K562 (cell line): ENCODE measurements at regions not wholly inside any gene's neighbourhood (a gene's known extent, or its start where the extent isn't known, plus 50 kb on each side); places are given as distances from the start of the nearest gene placed in this dataset.

Experiments
- BRF1 ChIP-seq: IDR thresholded peaks from 3 replicates; pipeline ENCODE4 v1.6.1; 2011; ENCODE audit warnings: borderline replicate concordance, mild to moderate bottlenecking; ENCODE audit not compliant: insufficient read length; ENCODE audit errors: extremely low read depth
- CTCF ChIP-seq, 3 experiments: IDR thresholded peaks in 2 of 3; conservative IDR thresholded peaks in 1 of 3; 2 replicates each; pipeline ENCODE4 v1.5.1; 2011 to 2012; ENCODE audit warnings: low read length in 3 of 3, mild to moderate bottlenecking in 3 of 3, control low read depth in 2 of 3, improper control_type of control experiment in 1 of 3, inconsistent platforms in 1 of 3, low read depth in 1 of 3, mixed read lengths in 1 of 3, moderate library complexity in 1 of 3; ENCODE audit not compliant: insufficient read depth in 2 of 3
- E2F5 ChIP-seq: sonication (generic); formaldehyde crosslinking; IDR thresholded peaks from 2 replicates; pipeline ENCODE4 v1.8.0; 2022; ENCODE audit warnings: mild to moderate bottlenecking, missing genetic modification reagents
- HCFC1 ChIP-seq: IDR thresholded peaks from 2 replicates; pipeline ENCODE4 v1.6.1; 2012; ENCODE audit warnings: low read depth, low read length, improper control_type of control experiment
- MEF2D ChIP-seq: conservative IDR thresholded peaks from 2 replicates; pipeline ENCODE4 v1.6.1; 2016; ENCODE audit warnings: low read depth, missing genetic modification characterization, missing compliant biosample characterization
- NFYB ChIP-seq: IDR thresholded peaks from 2 replicates; pipeline ENCODE4 v1.6.1; 2011; ENCODE audit warnings: mild to moderate bottlenecking, moderate library complexity; ENCODE audit not compliant: insufficient read length; ENCODE audit errors: extremely low read depth
- RCOR1 ChIP-seq, 2 experiments: IDR thresholded peaks; 2 replicates each; pipeline ENCODE4 v1.6.1; 2012; ENCODE audit warnings: low read depth in 2 of 2, low read length in 2 of 2, borderline replicate concordance in 1 of 2, improper control_type of control experiment in 1 of 2
- SRSF3 ChIP-seq: fragments of 200-400 bp; formaldehyde crosslinking; IDR thresholded peaks from 2 replicates; pipeline ENCODE4 v1.6.1; 2016; ENCODE audit warnings: mild to moderate bottlenecking, low read length, moderate library complexity; ENCODE audit not compliant: insufficient read depth
- TBL1XR1 ChIP-seq, 2 experiments: IDR thresholded peaks; 2 replicates each; pipeline ENCODE4 v1.6.1; 2012; ENCODE audit warnings: improper control_type of control experiment in 2 of 2, low read length in 2 of 2, mild to moderate bottlenecking in 1 of 2
- TCF7L2 ChIP-seq: fragments of 150-350 bp; IDR thresholded peaks from 2 replicates; pipeline ENCODE4 v1.6.1; 2016; ENCODE audit warnings: low read depth, mild to moderate bottlenecking, low read length, moderate library complexity
- ZNF175 ChIP-seq: fragments of 200-800 bp; sonication (Bioruptor generic); IDR thresholded peaks from 2 replicates; pipeline ENCODE4 v1.6.1; 2016; ENCODE audit warnings: low read depth, mild to moderate bottlenecking, missing genetic modification characterization, missing compliant biosample characterization
- ZNF23 ChIP-seq: fragments of 250-450 bp; sonication (Bioruptor Pico); IDR thresholded peaks from 2 replicates; pipeline ENCODE4 v1.4.0; 2020; ENCODE audit warnings: mild to moderate bottlenecking
- ZNF512 ChIP-seq: IDR thresholded peaks from 2 replicates; pipeline ENCODE4 v1.6.1; 2016; ENCODE audit warnings: missing genetic modification characterization, missing compliant biosample characterization
- ZNF785 ChIP-seq: fragments of 250-450 bp; sonication (Bioruptor Pico); IDR thresholded peaks from 2 replicates; pipeline ENCODE4 v1.4.0; 2020; ENCODE audit warnings: mild to moderate bottlenecking

- TF ChIP-seq ZNF175 (CRISPR knock-in tag) (no peak), CTCF (IDR thresholded peaks at IDR 0.05 in 2 of 3, conservative IDR thresholded peaks at IDR 0.05 in 1 of 3; ENCODE audit: insufficient read depth in 2 of 3, low read depth in 1 of 3, low read length in 3 of 3) (peak; percentile 79 to 84 (median 80)), BRF1 (no peak), RCOR1 (IDR thresholded peaks at IDR 0.05; ENCODE audit: borderline replicate concordance in 1 of 2, low read depth in 2 of 2, low read length in 2 of 2) (no peak), TCF7L2 (no peak), ZNF512 (tag) (no peak), TBL1XR1 (IDR thresholded peaks at IDR 0.05; ENCODE audit: low read length in 2 of 2) (no peak), MEF2D (tag) (no peak), SRSF3 (no peak), NFYB (no peak), ZNF23 (no peak), HCFC1 (no peak), ZNF785 (no peak), E2F5 (CRISPR knock-in tag) (no peak)
These were observed 181.3 kb upstream of the STK26 start for GRCh38 chrX:131841496-131842437.
